ENCODE measurements at regions not wholly inside any gene's neighbourhood (a gene's known extent, or its start where the extent isn't known, plus 50 kb on each side); places are given as distances from the start of the nearest gene placed in this dataset.

DNA sequence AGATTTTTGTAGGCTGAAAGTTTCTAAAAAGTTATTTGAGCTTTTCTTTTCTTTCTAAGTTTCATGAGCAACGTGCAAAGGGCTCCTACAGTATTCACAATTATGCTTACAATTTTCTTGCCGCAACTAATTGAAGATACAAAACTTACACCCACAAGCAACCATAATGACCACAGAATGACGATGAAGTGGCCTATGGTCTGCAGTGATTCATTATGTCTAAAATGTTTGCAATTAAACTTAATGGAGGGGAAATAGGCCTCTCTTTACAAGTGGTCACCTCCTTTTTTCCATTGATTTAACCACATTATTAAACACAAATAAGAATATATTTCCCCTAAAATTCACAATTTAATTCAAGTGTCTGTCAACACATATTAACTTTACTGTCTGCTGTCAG is 732.6 kb upstream of the FLRT2 start:
- Histone ChIP-seq H3K4me3 (no peak overlapping the region), H3K27me3 (ENCODE audit: insufficient read depth) (no peaks in the 10 kb centered on the region), H2AFZ (no peak overlapping the region), H3K9me2 (ENCODE audit: insufficient read depth) (no peaks in the 10 kb centered on the region), H3F3A (replicated peaks; ENCODE audit: low read depth) (no peaks in the 10 kb centered on the region), H3K4me2 (no peak overlapping the region), H3K4me1 (ENCODE audit: insufficient read depth) (no peaks in the 10 kb centered on the region), H4K20me1 (replicated peaks; ENCODE audit: insufficient read depth) (no peaks in the 10 kb centered on the region), H3K79me2 (replicated peaks; ENCODE audit: insufficient read depth) (no peaks in the 10 kb centered on the region), H3K36me3 (ENCODE audit: insufficient read depth) (no peaks in the 10 kb centered on the region), H3K27ac (ENCODE audit: low read depth) (no peak overlapping the region)
- Mint-ChIP-seq H3K27ac (no peak overlapping the region), H3K27me3 (ENCODE audit: insufficient read depth, low read depth, poor library complexity) (peaks cover 1% of the 10 kb centered on the region), H3K9me3 (peaks cover 5% of the 10 kb centered on the region), H3K36me3 (ENCODE audit: low read depth) (no peaks in the 10 kb centered on the region), H3K4me1 (no peaks in the 10 kb centered on the region), H3K4me3 (no peak overlapping the region)
- ATAC-seq (no peak), DNase-seq (ENCODE audit: low spot score) (no peak)
- no peak for TF ChIP-seq EZH2phosphoT487 (IDR thresholded peaks at IDR 0.05; ENCODE audit: unreplicated experiment)
- TF ChIP-seq ZNF331 (CRISPR knock-in tag; IDR thresholded peaks at IDR 0.05; ENCODE audit: low read depth), result no peak
- no peak for TF ChIP-seq CREB1 (CRISPR knock-in tag; IDR thresholded peaks at IDR 0.05; ENCODE audit: low read depth)
- no peak for TF ChIP-seq EZH2 (IDR thresholded peaks at IDR 0.05; ENCODE audit: low read depth, unreplicated experiment)
- TF ChIP-seq, protein P1, sequence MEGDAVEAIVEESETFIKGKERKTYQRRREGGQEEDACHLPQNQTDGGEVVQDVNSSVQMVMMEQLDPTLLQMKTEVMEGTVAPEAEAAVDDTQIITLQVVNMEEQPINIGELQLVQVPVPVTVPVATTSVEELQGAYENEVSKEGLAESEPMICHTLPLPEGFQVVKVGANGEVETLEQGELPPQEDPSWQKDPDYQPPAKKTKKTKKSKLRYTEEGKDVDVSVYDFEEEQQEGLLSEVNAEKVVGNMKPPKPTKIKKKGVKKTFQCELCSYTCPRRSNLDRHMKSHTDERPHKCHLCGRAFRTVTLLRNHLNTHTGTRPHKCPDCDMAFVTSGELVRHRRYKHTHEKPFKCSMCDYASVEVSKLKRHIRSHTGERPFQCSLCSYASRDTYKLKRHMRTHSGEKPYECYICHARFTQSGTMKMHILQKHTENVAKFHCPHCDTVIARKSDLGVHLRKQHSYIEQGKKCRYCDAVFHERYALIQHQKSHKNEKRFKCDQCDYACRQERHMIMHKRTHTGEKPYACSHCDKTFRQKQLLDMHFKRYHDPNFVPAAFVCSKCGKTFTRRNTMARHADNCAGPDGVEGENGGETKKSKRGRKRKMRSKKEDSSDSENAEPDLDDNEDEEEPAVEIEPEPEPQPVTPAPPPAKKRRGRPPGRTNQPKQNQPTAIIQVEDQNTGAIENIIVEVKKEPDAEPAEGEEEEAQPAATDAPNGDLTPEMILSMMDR (conservative IDR thresholded peaks at IDR 0.05; ENCODE audit: low read depth in 2 of 2), result no peak
- TF ChIP-seq ZNF114 (CRISPR knock-in tag; IDR thresholded peaks at IDR 0.05), result no peak
- TF ChIP-seq, protein P2, sequence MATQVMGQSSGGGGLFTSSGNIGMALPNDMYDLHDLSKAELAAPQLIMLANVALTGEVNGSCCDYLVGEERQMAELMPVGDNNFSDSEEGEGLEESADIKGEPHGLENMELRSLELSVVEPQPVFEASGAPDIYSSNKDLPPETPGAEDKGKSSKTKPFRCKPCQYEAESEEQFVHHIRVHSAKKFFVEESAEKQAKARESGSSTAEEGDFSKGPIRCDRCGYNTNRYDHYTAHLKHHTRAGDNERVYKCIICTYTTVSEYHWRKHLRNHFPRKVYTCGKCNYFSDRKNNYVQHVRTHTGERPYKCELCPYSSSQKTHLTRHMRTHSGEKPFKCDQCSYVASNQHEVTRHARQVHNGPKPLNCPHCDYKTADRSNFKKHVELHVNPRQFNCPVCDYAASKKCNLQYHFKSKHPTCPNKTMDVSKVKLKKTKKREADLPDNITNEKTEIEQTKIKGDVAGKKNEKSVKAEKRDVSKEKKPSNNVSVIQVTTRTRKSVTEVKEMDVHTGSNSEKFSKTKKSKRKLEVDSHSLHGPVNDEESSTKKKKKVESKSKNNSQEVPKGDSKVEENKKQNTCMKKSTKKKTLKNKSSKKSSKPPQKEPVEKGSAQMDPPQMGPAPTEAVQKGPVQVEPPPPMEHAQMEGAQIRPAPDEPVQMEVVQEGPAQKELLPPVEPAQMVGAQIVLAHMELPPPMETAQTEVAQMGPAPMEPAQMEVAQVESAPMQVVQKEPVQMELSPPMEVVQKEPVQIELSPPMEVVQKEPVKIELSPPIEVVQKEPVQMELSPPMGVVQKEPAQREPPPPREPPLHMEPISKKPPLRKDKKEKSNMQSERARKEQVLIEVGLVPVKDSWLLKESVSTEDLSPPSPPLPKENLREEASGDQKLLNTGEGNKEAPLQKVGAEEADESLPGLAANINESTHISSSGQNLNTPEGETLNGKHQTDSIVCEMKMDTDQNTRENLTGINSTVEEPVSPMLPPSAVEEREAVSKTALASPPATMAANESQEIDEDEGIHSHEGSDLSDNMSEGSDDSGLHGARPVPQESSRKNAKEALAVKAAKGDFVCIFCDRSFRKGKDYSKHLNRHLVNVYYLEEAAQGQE (IDR thresholded peaks at IDR 0.05; ENCODE audit: unreplicated experiment), result no peak
- TF ChIP-seq, protein P3, sequence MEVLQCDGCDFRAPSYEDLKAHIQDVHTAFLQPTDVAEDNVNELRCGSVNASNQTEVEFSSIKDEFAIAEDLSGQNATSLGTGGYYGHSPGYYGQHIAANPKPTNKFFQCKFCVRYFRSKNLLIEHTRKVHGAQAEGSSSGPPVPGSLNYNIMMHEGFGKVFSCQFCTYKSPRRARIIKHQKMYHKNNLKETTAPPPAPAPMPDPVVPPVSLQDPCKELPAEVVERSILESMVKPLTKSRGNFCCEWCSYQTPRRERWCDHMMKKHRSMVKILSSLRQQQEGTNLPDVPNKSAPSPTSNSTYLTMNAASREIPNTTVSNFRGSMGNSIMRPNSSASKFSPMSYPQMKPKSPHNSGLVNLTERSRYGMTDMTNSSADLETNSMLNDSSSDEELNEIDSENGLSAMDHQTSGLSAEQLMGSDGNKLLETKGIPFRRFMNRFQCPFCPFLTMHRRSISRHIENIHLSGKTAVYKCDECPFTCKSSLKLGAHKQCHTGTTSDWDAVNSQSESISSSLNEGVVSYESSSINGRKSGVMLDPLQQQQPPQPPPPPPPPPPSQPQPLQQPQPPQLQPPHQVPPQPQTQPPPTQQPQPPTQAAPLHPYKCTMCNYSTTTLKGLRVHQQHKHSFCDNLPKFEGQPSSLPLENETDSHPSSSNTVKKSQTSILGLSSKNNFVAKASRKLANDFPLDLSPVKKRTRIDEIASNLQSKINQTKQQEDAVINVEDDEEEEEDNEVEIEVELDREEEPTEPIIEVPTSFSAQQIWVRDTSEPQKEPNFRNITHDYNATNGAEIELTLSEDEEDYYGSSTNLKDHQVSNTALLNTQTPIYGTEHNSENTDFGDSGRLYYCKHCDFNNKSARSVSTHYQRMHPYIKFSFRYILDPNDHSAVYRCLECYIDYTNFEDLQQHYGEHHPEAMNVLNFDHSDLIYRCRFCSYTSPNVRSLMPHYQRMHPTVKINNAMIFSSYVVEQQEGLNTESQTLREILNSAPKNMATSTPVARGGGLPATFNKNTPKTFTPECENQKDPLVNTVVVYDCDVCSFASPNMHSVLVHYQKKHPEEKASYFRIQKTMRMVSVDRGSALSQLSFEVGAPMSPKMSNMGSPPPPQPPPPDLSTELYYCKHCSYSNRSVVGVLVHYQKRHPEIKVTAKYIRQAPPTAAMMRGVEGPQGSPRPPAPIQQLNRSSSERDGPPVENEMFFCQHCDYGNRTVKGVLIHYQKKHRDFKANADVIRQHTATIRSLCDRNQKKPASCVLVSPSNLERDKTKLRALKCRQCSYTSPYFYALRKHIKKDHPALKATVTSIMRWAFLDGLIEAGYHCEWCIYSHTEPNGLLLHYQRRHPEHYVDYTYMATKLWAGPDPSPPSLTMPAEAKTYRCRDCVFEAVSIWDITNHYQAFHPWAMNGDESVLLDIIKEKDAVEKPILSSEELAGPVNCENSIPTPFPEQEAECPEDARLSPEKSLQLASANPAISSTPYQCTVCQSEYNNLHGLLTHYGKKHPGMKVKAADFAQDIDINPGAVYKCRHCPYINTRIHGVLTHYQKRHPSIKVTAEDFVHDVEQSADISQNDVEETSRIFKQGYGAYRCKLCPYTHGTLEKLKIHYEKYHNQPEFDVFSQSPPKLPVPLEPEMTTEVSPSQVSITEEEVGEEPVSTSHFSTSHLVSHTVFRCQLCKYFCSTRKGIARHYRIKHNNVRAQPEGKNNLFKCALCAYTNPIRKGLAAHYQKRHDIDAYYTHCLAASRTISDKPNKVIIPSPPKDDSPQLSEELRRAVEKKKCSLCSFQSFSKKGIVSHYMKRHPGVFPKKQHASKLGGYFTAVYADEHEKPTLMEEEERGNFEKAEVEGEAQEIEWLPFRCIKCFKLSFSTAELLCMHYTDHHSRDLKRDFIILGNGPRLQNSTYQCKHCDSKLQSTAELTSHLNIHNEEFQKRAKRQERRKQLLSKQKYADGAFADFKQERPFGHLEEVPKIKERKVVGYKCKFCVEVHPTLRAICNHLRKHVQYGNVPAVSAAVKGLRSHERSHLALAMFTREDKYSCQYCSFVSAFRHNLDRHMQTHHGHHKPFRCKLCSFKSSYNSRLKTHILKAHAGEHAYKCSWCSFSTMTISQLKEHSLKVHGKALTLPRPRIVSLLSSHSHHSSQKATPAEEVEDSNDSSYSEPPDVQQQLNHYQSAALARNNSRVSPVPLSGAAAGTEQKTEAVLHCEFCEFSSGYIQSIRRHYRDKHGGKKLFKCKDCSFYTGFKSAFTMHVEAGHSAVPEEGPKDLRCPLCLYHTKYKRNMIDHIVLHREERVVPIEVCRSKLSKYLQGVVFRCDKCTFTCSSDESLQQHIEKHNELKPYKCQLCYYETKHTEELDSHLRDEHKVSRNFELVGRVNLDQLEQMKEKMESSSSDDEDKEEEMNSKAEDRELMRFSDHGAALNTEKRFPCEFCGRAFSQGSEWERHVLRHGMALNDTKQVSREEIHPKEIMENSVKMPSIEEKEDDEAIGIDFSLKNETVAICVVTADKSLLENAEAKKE (CRISPR knock-in tag; IDR thresholded peaks at IDR 0.05), result no peak
- TF ChIP-seq, protein P4, sequence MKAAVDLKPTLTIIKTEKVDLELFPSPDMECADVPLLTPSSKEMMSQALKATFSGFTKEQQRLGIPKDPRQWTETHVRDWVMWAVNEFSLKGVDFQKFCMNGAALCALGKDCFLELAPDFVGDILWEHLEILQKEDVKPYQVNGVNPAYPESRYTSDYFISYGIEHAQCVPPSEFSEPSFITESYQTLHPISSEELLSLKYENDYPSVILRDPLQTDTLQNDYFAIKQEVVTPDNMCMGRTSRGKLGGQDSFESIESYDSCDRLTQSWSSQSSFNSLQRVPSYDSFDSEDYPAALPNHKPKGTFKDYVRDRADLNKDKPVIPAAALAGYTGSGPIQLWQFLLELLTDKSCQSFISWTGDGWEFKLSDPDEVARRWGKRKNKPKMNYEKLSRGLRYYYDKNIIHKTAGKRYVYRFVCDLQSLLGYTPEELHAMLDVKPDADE (IDR thresholded peaks at IDR 0.05), result no peak
- TF ChIP-seq JUNB (IDR thresholded peaks at IDR 0.05; ENCODE audit: unreplicated experiment), result no peak
- no peak for TF ChIP-seq STAT1 (IDR thresholded peaks at IDR 0.05; ENCODE audit: unreplicated experiment)
- TF ChIP-seq NANOG (IDR thresholded peaks at IDR 0.05; ENCODE audit: borderline replicate concordance), result no peak
- no peak for TF ChIP-seq POLR2AphosphoS5 (IDR thresholded peaks at IDR 0.05; ENCODE audit: low read depth)

Measured in GM23338 (cell line).